A549 (cell line): ENCODE measurements at regions not wholly inside any gene's neighbourhood (a gene's known extent, or its start where the extent isn't known, plus 50 kb on each side); places are given as distances from the start of the nearest gene placed in this dataset.

Source experiments
- CBX2 ChIP-seq: fragments of 200-600 bp; sonication (generic); IDR thresholded peaks from 2 replicates; pipeline ENCODE4 v1.6.1; 2016; ENCODE audit warnings: low read depth, mild to moderate bottlenecking, borderline replicate concordance
- CBX8 ChIP-seq: fragments of 200-600 bp; sonication (generic); IDR thresholded peaks from 2 replicates; pipeline ENCODE4 v1.6.1; 2016
- CEBPB ChIP-seq, 2 experiments: fragments of >200 bp in 1 of 2; sonication (Bioruptor Twin) in 1 of 2; formaldehyde crosslinking in 1 of 2; IDR thresholded peaks; 2 replicates each; pipeline ENCODE4 v1.6.1; 2012 to 2016
- HDAC2 ChIP-seq: fragments of 200-600 bp; sonication (generic); IDR thresholded peaks from 2 replicates; pipeline ENCODE4 v1.6.1; 2016
- JUN ChIP-seq, 2 experiments: fragments of >200 bp; sonication (Bioruptor Twin); formaldehyde crosslinking; IDR thresholded peaks; 2 replicates in 1 of 2; 3 replicates in 1 of 2; pipeline ENCODE4 v1.6.1; 2016 to 2017
- POLR2A ChIP-seq: IDR thresholded peaks from 2 replicates; pipeline ENCODE4 v1.6.1; 2012; ENCODE audit warnings: mild to moderate bottlenecking, low read length
- TF ChIP-seq, protein P1 (sequence below): fragments of >200 bp; sonication (Bioruptor Twin); formaldehyde crosslinking; IDR thresholded peaks from 3 replicates; pipeline ENCODE4 v1.5.1; 2016
- TF ChIP-seq, protein P2 (sequence below): fragments of 200-600 bp; sonication (generic); IDR thresholded peaks from 2 replicates; pipeline ENCODE4 v1.6.1; 2016; ENCODE audit warnings: antibody characterized with exemption, mild to moderate bottlenecking, moderate library complexity

DNA sequence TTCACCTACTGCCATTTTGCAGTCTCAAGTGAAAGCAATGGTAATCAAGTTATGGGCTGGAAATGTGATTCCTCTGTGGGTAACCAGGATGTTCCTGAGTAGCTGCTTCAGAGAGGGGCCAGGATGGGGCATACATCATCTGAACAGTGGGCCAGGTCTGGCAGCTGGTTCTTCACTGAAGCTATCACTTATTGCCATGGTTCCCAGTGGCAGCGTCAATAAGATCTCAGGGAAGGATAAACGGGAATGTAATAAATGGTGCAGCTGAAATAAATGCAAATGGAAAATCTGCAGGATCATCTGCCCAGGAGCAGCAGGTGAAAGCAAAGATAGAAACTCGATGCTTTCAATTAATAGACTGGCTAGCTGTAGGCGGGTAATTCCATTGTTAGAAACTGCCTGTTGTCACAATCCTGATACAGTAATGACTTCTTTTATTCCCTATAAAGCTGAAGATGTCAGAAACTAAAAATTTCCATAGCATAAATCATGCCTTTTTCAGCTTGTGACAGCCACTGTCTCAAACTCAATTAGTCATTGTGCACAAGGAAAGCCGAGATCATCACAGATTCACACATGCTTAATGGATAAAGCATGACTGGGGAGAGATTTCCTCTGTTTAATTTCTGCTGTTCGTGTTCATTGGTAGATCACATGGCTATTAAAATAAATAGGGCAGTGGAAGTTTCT, 56.2 kb upstream of the CCDC85A start:
- TF ChIP-seq, protein P1, sequence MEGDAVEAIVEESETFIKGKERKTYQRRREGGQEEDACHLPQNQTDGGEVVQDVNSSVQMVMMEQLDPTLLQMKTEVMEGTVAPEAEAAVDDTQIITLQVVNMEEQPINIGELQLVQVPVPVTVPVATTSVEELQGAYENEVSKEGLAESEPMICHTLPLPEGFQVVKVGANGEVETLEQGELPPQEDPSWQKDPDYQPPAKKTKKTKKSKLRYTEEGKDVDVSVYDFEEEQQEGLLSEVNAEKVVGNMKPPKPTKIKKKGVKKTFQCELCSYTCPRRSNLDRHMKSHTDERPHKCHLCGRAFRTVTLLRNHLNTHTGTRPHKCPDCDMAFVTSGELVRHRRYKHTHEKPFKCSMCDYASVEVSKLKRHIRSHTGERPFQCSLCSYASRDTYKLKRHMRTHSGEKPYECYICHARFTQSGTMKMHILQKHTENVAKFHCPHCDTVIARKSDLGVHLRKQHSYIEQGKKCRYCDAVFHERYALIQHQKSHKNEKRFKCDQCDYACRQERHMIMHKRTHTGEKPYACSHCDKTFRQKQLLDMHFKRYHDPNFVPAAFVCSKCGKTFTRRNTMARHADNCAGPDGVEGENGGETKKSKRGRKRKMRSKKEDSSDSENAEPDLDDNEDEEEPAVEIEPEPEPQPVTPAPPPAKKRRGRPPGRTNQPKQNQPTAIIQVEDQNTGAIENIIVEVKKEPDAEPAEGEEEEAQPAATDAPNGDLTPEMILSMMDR: no peak
- no peak for TF ChIP-seq HDAC2
- no peak for TF ChIP-seq CBX2
- no peak for TF ChIP-seq POLR2A
- no peak for TF ChIP-seq CBX8
- no peak for TF ChIP-seq JUN (IDR thresholded peaks at IDR 0.05)
- TF ChIP-seq CEBPB (IDR thresholded peaks at IDR 0.05): no peak
- TF ChIP-seq, protein P2, sequence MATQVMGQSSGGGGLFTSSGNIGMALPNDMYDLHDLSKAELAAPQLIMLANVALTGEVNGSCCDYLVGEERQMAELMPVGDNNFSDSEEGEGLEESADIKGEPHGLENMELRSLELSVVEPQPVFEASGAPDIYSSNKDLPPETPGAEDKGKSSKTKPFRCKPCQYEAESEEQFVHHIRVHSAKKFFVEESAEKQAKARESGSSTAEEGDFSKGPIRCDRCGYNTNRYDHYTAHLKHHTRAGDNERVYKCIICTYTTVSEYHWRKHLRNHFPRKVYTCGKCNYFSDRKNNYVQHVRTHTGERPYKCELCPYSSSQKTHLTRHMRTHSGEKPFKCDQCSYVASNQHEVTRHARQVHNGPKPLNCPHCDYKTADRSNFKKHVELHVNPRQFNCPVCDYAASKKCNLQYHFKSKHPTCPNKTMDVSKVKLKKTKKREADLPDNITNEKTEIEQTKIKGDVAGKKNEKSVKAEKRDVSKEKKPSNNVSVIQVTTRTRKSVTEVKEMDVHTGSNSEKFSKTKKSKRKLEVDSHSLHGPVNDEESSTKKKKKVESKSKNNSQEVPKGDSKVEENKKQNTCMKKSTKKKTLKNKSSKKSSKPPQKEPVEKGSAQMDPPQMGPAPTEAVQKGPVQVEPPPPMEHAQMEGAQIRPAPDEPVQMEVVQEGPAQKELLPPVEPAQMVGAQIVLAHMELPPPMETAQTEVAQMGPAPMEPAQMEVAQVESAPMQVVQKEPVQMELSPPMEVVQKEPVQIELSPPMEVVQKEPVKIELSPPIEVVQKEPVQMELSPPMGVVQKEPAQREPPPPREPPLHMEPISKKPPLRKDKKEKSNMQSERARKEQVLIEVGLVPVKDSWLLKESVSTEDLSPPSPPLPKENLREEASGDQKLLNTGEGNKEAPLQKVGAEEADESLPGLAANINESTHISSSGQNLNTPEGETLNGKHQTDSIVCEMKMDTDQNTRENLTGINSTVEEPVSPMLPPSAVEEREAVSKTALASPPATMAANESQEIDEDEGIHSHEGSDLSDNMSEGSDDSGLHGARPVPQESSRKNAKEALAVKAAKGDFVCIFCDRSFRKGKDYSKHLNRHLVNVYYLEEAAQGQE: no peak
